Stimulated activated CD4-positive, alpha-beta T cell treated with anti-CD3 and anti-CD28 coated beads, Interleukin-15, amount 100 ng/mL, for 24 hours (primary cell): ENCODE measurements at regions not wholly inside any gene's neighbourhood (a gene's known extent, or its start where the extent isn't known, plus 50 kb on each side); places are given as distances from the start of the nearest gene placed in this dataset.

Experiments used
- DNase-seq: peaks from one replicate; pipeline ENCODE4 v3.0.0-alpha.2; 2020

GRCh38 chr5:123882319-123882964 is 370.5 kb downstream of the CSNK1G3 start:
- DNase-seq: no peak

- DNase-seq: no peak
These were observed 369.8 kb downstream of the CSNK1G3 start for GRCh38 chr5:123881759-123882244.

- no peak for DNase-seq
These were observed 368.9 kb downstream of the CSNK1G3 start for GRCh38 chr5:123880875-123881274.

- no peak for DNase-seq
These were observed 367.1 kb downstream of the CSNK1G3 start for GRCh38 chr5:123879071-123879470.

GRCh38 chr5:123876276-123876790 is 364.4 kb downstream of the CSNK1G3 start:
- DNase-seq: no peak

- no peak for DNase-seq
These were observed 363.7 kb downstream of the CSNK1G3 start for GRCh38 chr5:123875561-123876275.

GRCh38 chr5:123874600-123875201 is 362.7 kb downstream of the CSNK1G3 start:
- DNase-seq: no peak

- DNase-seq: no peak
These were observed 361.9 kb downstream of the CSNK1G3 start for GRCh38 chr5:123873846-123874245.

GRCh38 chr5:123871373-123871772 is 359.4 kb downstream of the CSNK1G3 start:
- DNase-seq: no peak

GRCh38 chr5:123868881-123869280 is 356.9 kb downstream of the CSNK1G3 start:
- DNase-seq: no peak

- no peak for DNase-seq
These were observed 356.3 kb downstream of the CSNK1G3 start for GRCh38 chr5:123868267-123868666.

- no peak for DNase-seq
These were observed 353.7 kb downstream of the CSNK1G3 start for GRCh38 chr5:123865641-123866040.

GRCh38 chr5:123864578-123864977 is 352.6 kb downstream of the CSNK1G3 start:
- no peak for DNase-seq

GRCh38 chr5:123858938-123859337 is 347.0 kb downstream of the CSNK1G3 start:
- DNase-seq: no peak

- DNase-seq: no peak
These were observed 344.8 kb downstream of the CSNK1G3 start for GRCh38 chr5:123856766-123857165.

- DNase-seq: no peak
These were observed 343.6 kb downstream of the CSNK1G3 start for GRCh38 chr5:123855609-123856008.

GRCh38 chr5:123845356-123846100 is 333.6 kb downstream of the CSNK1G3 start:
- no peak for DNase-seq

- DNase-seq: no peak
These were observed 332.9 kb downstream of the CSNK1G3 start for GRCh38 chr5:123844873-123845272.

GRCh38 chr5:123835421-123835820 is 323.4 kb downstream of the CSNK1G3 start:
- no peak for DNase-seq

GRCh38 chr5:123830575-123830974 is 318.6 kb downstream of the CSNK1G3 start:
- no peak for DNase-seq

GRCh38 chr5:123827811-123828210 is 315.8 kb downstream of the CSNK1G3 start:
- DNase-seq: no peak

- no peak for DNase-seq
These were observed 307.9 kb downstream of the CSNK1G3 start for GRCh38 chr5:123819833-123820232.

- DNase-seq: no peak
These were observed 307.4 kb downstream of the CSNK1G3 start for GRCh38 chr5:123819386-123819785.
